ENCODE measurements at regions not wholly inside any gene's neighbourhood (a gene's known extent, or its start where the extent isn't known, plus 50 kb on each side); places are given as distances from the start of the nearest gene placed in this dataset.

DNA sequence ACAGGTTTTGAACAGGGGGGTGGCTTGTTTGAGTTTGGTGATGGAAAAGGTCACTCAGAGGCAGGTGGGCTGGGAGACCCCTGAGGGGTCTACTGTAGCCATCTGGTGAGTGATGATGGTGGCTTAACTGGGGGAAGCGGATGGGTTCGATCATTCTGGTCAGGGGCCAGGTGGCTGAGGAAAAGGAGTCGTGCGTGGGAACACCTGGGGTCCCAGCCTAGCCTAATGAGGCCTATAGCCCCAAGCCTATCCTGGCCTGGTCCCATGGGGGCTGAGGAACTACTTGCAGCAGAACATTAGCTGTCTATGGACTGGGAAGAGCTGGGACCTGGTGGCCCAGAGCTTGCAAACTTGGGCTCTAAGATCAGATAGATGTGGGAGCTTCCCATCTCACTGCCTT, 158.4 kb upstream of the MYL2 start:
- ChIA-PET CTCF (no interaction called here), POLR2A (no interaction called here)
- TF ChIP-seq CTCF (IDR thresholded peaks at IDR 0.05; ENCODE audit: control extremely low read depth, extremely low read depth, low read depth, missing control alignments) = no peak

GRCh38 chr12:111076611-111077451, 156.5 kb upstream of the MYL2 start:
- no peak for TF ChIP-seq CTCF (IDR thresholded peaks at IDR 0.05; ENCODE audit: control extremely low read depth, extremely low read depth, low read depth, missing control alignments)
- CTCF ChIA-PET = interaction anchor here (1.1 kb wide), 1 partner anchor 8 kb away, joined by 3 read pairs; no protein-coding TSS in a partner anchor
- POLR2A ChIA-PET = no interaction called here
- DNase-seq (ENCODE audit: extremely low spot score) = no peak

More for the DNA sequence above, 158.4 kb upstream of the MYL2 start:
- no peak for DNase-seq (ENCODE audit: extremely low spot score)

- DNase-seq (ENCODE audit: extremely low spot score) = no peak
- ChIA-PET CTCF (interaction anchor here (1.5 kb wide), 1 partner anchor 20 kb away, joined by 3 read pairs; no protein-coding TSS in a partner anchor), POLR2A (no interaction called here)
- no peak for TF ChIP-seq CTCF (IDR thresholded peaks at IDR 0.05; ENCODE audit: control extremely low read depth, extremely low read depth, low read depth, missing control alignments)
These were observed 155.8 kb upstream of the MYL2 start for GRCh38 chr12:111076199-111076598.

DNA sequence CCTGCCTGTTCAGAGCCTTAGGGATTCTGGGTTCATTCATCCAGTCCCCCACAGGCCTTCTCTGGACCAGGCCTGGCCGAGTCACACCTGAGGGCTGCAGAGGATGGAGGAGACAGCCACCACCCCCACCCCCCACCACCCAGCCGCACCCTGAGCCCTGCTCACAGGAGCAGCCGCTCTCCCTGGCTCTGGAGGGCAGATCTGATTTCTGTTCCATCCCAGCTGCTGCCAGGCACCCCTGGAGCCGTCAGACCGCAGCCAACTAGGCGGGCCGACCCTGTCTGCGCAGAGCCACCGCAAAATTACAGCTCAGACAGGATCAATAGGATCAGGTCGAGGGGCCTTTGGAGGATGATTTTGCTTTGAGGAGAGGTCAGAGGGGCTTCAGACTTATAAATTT, 154.6 kb upstream of the MYL2 start:
- no peak for DNase-seq (ENCODE audit: extremely low spot score)
- TF ChIP-seq CTCF (IDR thresholded peaks at IDR 0.05; ENCODE audit: control extremely low read depth, extremely low read depth, low read depth, missing control alignments) = no peak
- POLR2A ChIA-PET = no interaction called here
- CTCF ChIA-PET = interaction anchor here (1.5 kb wide), 1 partner anchor 19 kb away, joined by 3 read pairs; no protein-coding TSS in a partner anchor

- POLR2A ChIA-PET = no interaction called here
- DNase-seq (ENCODE audit: extremely low spot score) = no peak
- CTCF ChIA-PET = interaction anchor here (1.5 kb wide), 1 partner anchor 19 kb away, joined by 3 read pairs; no protein-coding TSS in a partner anchor
- TF ChIP-seq CTCF (IDR thresholded peaks at IDR 0.05; ENCODE audit: control extremely low read depth, extremely low read depth, low read depth, missing control alignments) = no peak
These were observed 154.2 kb upstream of the MYL2 start for GRCh38 chr12:111074559-111074958.

DNA sequence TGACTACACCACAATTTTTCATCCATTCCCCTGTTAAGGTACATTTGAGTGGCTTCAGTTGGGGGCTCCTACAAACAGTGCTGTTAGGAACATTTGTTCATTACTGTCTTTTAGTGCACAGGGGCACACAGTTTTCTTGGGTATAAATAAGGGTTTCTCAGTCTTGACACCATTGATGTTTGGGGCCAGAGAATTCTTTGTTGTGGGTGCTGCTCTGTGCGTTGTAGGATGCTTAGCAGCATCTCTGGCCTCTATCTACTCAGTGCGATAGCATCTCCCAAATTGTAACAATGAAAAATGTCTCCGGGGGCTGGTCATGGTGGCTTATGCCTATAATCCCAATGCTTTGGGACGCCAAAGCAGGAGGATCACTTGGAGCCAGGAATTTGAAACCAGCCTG, 153.0 kb upstream of the MYL2 start:
- ChIA-PET POLR2A (no interaction called here), CTCF (no interaction called here)
- no peak for DNase-seq (ENCODE audit: extremely low spot score)
- TF ChIP-seq CTCF (IDR thresholded peaks at IDR 0.05; ENCODE audit: control extremely low read depth, extremely low read depth, low read depth, missing control alignments) = no peak

All from GM10248 (cell line).